ENCODE measurements at regions not wholly inside any gene's neighbourhood (a gene's known extent, or its start where the extent isn't known, plus 50 kb on each side); places are given as distances from the start of the nearest gene placed in this dataset.

DNA sequence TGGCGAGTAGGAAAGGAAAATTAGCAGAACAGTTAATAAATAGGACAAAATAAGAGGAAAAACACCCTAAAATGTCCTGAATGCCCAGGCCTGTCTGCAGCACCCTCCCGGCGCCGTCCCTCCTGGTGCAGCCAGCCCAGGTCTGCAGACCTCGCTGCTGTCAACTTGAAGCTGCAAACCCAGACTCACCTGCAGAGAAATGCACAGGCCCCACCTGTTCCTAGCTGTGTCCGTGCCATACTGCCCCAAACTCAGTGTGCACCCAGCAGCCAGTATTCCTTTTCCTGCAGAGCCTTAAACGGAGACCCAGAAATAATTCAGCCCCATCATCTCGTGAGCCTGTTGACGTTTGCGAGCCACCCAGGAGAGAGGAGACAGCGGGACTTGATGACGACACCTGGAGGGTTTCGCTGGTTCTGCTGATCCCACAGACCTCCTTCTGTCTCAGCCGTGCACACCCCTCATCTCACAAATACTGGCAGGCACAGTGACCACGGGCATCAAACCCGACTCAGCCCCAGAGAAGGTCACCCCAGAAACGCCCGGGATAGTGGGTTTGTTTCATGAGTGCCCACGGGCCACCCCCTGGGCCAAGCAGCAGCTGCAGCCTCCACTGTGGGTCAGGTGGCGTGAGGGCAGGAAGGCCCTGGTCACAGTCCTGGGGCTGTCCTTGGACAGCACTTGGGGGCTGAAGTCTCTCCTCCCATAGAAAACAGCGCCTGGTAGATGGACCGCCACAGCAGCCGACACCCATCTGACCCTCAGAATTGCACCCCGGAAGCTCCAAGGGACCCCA is 239.5 kb upstream of the SALL3 start:
- dilution Hi-C loops (cut with MboI; ENCODE audit: extremely low pct_ligation_motif_present, low sequenced_read_pairs) = no loop called here

DNA sequence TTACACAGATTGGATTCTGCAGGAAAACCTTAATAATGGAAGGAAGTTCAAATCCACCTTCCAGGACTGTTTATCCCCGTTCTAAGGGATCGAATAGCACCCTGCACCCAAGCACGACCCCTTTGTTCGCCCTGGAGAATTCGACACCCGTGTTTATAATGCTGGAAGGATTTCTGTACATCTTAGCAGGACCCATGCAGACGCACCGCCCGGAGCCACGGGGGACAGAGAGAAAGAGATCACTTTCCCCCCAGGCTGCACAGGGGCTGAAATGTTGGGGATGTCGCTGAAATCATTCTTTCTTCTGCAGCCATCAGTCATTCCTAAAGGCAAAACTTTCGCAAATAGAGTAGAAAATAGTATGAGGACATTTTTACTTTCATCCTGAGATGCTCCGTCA is 238.7 kb upstream of the SALL3 start:
- Histone ChIP-seq H3K4me2 (ENCODE audit: control insufficient read depth, extremely low read depth, insufficient read depth, low read depth, low read length) (no peak overlapping the region), H3K79me2 (ENCODE audit: control insufficient read depth, insufficient read depth, low read length) (no peaks in the 10 kb centered on the region), H3K9me1 (ENCODE audit: control insufficient read depth, extremely low read depth, insufficient read depth, low read length) (no peaks in the 10 kb centered on the region), H3K4me3 (ENCODE audit: control insufficient read depth in 2 of 3, extremely low read depth in 1 of 3, insufficient read depth in 2 of 3, low read depth in 1 of 3, low read length in 3 of 3) (no peak overlapping the region), H3K27ac (ENCODE audit: control insufficient read depth, insufficient read depth, low read length) (no peak overlapping the region), H3K4me1 (ENCODE audit: control insufficient read depth, extremely low read depth, insufficient read depth, low read length) (no peaks in the 10 kb centered on the region), H3K9ac (ENCODE audit: control insufficient read depth, extremely low read depth, insufficient read depth, low read length) (no peak overlapping the region), H3K9me3 (ENCODE audit: control insufficient read depth, low read depth, low read length) (peaks cover 18% of the 10 kb centered on the region), H3K27me3 (ENCODE audit: control insufficient read depth, extremely low read depth, insufficient read depth, low read length) (no peaks in the 10 kb centered on the region), H2AFZ (ENCODE audit: control insufficient read depth, low read length) (no peak overlapping the region), H3K36me3 (ENCODE audit: control insufficient read depth in 2 of 2, extremely low read depth in 1 of 2, insufficient read depth in 2 of 2, low read length in 2 of 2) (no peaks in the 10 kb centered on the region), H4K20me1 (ENCODE audit: control insufficient read depth, extremely low read depth, insufficient read depth, low read length) (no peaks in the 10 kb centered on the region)
- TF ChIP-seq, protein P1, sequence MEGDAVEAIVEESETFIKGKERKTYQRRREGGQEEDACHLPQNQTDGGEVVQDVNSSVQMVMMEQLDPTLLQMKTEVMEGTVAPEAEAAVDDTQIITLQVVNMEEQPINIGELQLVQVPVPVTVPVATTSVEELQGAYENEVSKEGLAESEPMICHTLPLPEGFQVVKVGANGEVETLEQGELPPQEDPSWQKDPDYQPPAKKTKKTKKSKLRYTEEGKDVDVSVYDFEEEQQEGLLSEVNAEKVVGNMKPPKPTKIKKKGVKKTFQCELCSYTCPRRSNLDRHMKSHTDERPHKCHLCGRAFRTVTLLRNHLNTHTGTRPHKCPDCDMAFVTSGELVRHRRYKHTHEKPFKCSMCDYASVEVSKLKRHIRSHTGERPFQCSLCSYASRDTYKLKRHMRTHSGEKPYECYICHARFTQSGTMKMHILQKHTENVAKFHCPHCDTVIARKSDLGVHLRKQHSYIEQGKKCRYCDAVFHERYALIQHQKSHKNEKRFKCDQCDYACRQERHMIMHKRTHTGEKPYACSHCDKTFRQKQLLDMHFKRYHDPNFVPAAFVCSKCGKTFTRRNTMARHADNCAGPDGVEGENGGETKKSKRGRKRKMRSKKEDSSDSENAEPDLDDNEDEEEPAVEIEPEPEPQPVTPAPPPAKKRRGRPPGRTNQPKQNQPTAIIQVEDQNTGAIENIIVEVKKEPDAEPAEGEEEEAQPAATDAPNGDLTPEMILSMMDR (optimal IDR thresholded peaks at IDR 0.05 in 1 of 3, IDR thresholded peaks at IDR 0.05 in 1 of 3, conservative IDR thresholded peaks at IDR 0.05 in 1 of 3; ENCODE audit: extremely low read depth in 1 of 3, insufficient read depth in 2 of 3, low read length in 3 of 3) = no peak
- no peak for TF ChIP-seq EZH2 (IDR thresholded peaks at IDR 0.05; ENCODE audit: low read length)
- DNase-seq (ENCODE audit: low read depth, low spot score) (no peak), FAIRE-seq (no peak)
- dilution Hi-C loops (cut with MboI; ENCODE audit: extremely low pct_ligation_motif_present, low sequenced_read_pairs) = no loop called here

More for the DNA sequence above, 239.5 kb upstream of the SALL3 start:
- DNase-seq (ENCODE audit: low read depth, low spot score) = no peak
- TF ChIP-seq, protein P1 (optimal IDR thresholded peaks at IDR 0.05 in 1 of 3, IDR thresholded peaks at IDR 0.05 in 1 of 3, conservative IDR thresholded peaks at IDR 0.05 in 1 of 3; ENCODE audit: extremely low read depth in 1 of 3, insufficient read depth in 2 of 3, low read length in 3 of 3) = no peak
- TF ChIP-seq EZH2 (IDR thresholded peaks at IDR 0.05; ENCODE audit: low read length) = no peak
- Histone ChIP-seq H2AFZ (ENCODE audit: control insufficient read depth, low read length) (no peak overlapping the region), H3K9me3 (ENCODE audit: control insufficient read depth, low read depth, low read length) (peaks cover 20% of the 10 kb centered on the region), H3K27me3 (ENCODE audit: control insufficient read depth, extremely low read depth, insufficient read depth, low read length) (no peaks in the 10 kb centered on the region), H4K20me1 (ENCODE audit: control insufficient read depth, extremely low read depth, insufficient read depth, low read length) (no peaks in the 10 kb centered on the region), H3K9ac (ENCODE audit: control insufficient read depth, extremely low read depth, insufficient read depth, low read length) (no peak overlapping the region), H3K79me2 (ENCODE audit: control insufficient read depth, insufficient read depth, low read length) (no peaks in the 10 kb centered on the region), H3K27ac (ENCODE audit: control insufficient read depth, insufficient read depth, low read length) (no peak overlapping the region), H3K4me2 (ENCODE audit: control insufficient read depth, extremely low read depth, insufficient read depth, low read depth, low read length) (no peak overlapping the region), H3K36me3 (ENCODE audit: control insufficient read depth in 2 of 2, extremely low read depth in 1 of 2, insufficient read depth in 2 of 2, low read length in 2 of 2) (no peaks in the 10 kb centered on the region), H3K4me1 (ENCODE audit: control insufficient read depth, extremely low read depth, insufficient read depth, low read length) (no peaks in the 10 kb centered on the region), H3K9me1 (ENCODE audit: control insufficient read depth, extremely low read depth, insufficient read depth, low read length) (no peaks in the 10 kb centered on the region), H3K4me3 (ENCODE audit: control insufficient read depth in 2 of 3, extremely low read depth in 1 of 3, insufficient read depth in 2 of 3, low read depth in 1 of 3, low read length in 3 of 3) (no peak overlapping the region)
- FAIRE-seq = no peak

All from keratinocyte (primary cell).